Smooth muscle cell (in vitro differentiated cells): ENCODE measurements at regions not wholly inside any gene's neighbourhood (a gene's known extent, or its start where the extent isn't known, plus 50 kb on each side); places are given as distances from the start of the nearest gene placed in this dataset.

Experiments
- DNase-seq: peaks from one replicate; lab custom pipeline; 2025; ENCODE audit not compliant: unreplicated experiment; lab: John Stamatoyannopoulos, UW
- H2AFZ ChIP-seq: fragments of 200-600 bp; sonication (generic); 2 replicates; pipeline ENCODE4 v1.6.0; 2016; ENCODE audit warnings: antibody characterized with exemption, low read depth, mild to moderate bottlenecking
- H3F3A ChIP-seq: fragments of 200-600 bp; sonication (generic); 2 replicates; pipeline ENCODE4 v1.6.0; 2017; ENCODE audit warnings: antibody characterized with exemption, low read depth
- H3K27ac ChIP-seq: fragments of 200-600 bp; sonication (generic); 2 replicates; pipeline ENCODE4 v1.5.1; 2016; ENCODE audit warnings: low read depth, mild to moderate bottlenecking
- H3K27me3 ChIP-seq: fragments of 200-600 bp; sonication (generic); 2 replicates; pipeline ENCODE4 v1.6.1; 2016; ENCODE audit warnings: low read depth, mild to moderate bottlenecking
- H3K36me3 ChIP-seq: fragments of 200-600 bp; sonication (generic); 2 replicates; pipeline ENCODE4 v1.5.1; 2016; ENCODE audit warnings: low read depth
- H3K4me1 ChIP-seq: fragments of 200-600 bp; sonication (generic); 2 replicates; pipeline ENCODE4 v1.5.1; 2016; ENCODE audit warnings: low read depth
- H3K4me2 ChIP-seq: fragments of 200-600 bp; sonication (generic); 2 replicates; pipeline ENCODE4 v1.6.0; 2016; ENCODE audit warnings: mild to moderate bottlenecking
- H3K4me3 ChIP-seq: fragments of 200-600 bp; sonication (generic); 2 replicates; pipeline ENCODE4 v1.5.1; 2016; ENCODE audit warnings: mild to moderate bottlenecking
- H3K79me2 ChIP-seq: fragments of 200-600 bp; sonication (generic); 2 replicates; pipeline ENCODE4 v1.6.0; 2016; ENCODE audit warnings: low read depth, mild to moderate bottlenecking
- H3K9ac ChIP-seq: fragments of 200-600 bp; sonication (generic); 2 replicates; pipeline ENCODE4 v1.6.0; 2016; ENCODE audit warnings: low read depth
- H3K9me3 ChIP-seq: fragments of 200-600 bp; sonication (generic); replicated peaks from 2 replicates; pipeline ENCODE4 v1.5.1; 2016; ENCODE audit warnings: low read depth
- H4K20me1 ChIP-seq: fragments of 200-600 bp; sonication (generic); 2 replicates; pipeline ENCODE4 v1.6.0; 2016; ENCODE audit warnings: low read depth
- WGBS: methylation state at CpG from one replicate; pipeline ENCODE4 v1.1.7; 2016; ENCODE audit warnings: low lambda C conversion rate; 5-methylcytosine and 5-hydroxymethylcytosine counted together
- TF ChIP-seq, protein P1 (sequence below): fragments of 200-600 bp; sonication (generic); IDR thresholded peaks from 2 replicates; pipeline ENCODE4 v1.5.1; 2017; ENCODE audit warnings: borderline replicate concordance, mild to moderate bottlenecking, antibody characterized with exemption; ENCODE audit not compliant: insufficient read depth, poor library complexity, severe bottlenecking

DNA sequence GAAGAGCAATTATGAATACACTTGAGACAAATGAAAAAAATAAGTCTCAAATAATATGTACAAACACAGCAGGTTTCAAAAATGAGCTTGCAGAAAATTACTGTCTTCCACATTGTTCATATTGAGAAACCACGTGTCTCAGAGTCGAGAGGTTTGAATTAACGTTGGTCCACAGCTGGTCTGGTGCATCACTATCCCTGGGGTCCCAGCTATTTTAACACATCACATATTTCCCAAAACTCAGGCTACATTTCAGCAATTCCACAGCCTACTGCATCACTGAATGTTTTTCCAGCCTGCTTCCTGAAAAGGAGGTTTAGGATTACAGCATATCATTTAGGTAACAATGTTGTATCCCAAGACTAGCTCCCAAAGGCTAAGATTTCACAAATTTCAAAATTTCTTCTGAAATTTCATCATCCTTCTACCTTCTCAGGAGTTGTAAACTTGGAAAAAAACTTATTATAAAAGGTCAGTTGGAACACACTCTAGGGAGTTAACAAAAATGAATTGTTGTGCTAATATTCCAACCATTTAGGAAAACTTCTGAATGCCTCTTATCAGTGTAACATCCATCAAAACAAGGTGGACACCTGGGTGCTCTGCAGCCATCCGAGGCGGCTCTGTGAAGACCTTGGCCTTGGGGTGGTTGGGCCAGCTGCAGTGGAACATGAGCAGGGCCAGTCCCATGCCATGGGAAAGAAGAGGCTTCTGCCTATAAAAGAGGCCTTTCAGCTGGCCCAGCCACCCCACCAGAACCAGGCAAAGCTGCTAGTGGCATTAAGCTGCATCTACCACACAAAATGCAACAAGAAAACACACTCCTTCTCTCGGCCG, 198.1 kb upstream of the RBBP8 start:
- no peaks in the 10 kb centered on the region for H3K4me1 ChIP-seq
- H3K9ac ChIP-seq = no peak overlapping the region
- no peaks in the 10 kb centered on the region for H3F3A ChIP-seq
- no peak for DNase-seq
- H3K4me3 ChIP-seq = no peak overlapping the region
- H3K79me2 ChIP-seq = no peaks in the 10 kb centered on the region
- no peak overlapping the region for H3K27ac ChIP-seq
- H3K9me3 ChIP-seq = no peaks in the 10 kb centered on the region
- WGBS = 91% methylated on average over 7 of the region's 7 CpGs
- H3K4me2 ChIP-seq = no peak overlapping the region
- no peak overlapping the region for H2AFZ ChIP-seq
- H3K36me3 ChIP-seq = no peaks in the 10 kb centered on the region
- no peaks in the 10 kb centered on the region for H3K27me3 ChIP-seq
- TF ChIP-seq, protein P1, sequence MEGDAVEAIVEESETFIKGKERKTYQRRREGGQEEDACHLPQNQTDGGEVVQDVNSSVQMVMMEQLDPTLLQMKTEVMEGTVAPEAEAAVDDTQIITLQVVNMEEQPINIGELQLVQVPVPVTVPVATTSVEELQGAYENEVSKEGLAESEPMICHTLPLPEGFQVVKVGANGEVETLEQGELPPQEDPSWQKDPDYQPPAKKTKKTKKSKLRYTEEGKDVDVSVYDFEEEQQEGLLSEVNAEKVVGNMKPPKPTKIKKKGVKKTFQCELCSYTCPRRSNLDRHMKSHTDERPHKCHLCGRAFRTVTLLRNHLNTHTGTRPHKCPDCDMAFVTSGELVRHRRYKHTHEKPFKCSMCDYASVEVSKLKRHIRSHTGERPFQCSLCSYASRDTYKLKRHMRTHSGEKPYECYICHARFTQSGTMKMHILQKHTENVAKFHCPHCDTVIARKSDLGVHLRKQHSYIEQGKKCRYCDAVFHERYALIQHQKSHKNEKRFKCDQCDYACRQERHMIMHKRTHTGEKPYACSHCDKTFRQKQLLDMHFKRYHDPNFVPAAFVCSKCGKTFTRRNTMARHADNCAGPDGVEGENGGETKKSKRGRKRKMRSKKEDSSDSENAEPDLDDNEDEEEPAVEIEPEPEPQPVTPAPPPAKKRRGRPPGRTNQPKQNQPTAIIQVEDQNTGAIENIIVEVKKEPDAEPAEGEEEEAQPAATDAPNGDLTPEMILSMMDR = no peak
- H4K20me1 ChIP-seq = no peaks in the 10 kb centered on the region

DNA sequence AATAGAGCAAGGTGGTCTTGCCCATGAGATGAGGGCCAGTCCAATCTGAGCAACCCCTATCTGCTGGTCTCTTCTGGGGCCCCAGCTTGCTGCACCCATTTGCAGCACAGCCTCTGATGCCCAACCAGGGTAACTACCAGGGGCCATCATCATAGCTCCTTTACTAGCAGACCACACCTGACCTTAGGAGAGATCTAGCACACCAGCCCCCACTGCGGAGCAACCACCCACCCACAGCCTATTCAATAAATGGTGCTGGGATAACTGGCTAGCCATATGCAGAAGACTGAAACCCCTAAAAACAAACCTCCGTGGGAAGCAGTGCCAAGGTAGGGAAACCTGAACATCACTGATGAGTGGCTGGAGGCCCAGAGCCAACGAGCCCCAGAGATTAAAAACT, 196.1 kb upstream of the RBBP8 start:
- 88% methylated on average over 3 of the region's 3 CpGs for WGBS
- no peaks in the 10 kb centered on the region for H4K20me1 ChIP-seq
- H3K4me3 ChIP-seq = no peak overlapping the region
- H3K27me3 ChIP-seq = no peaks in the 10 kb centered on the region
- H3K9ac ChIP-seq = no peak overlapping the region
- no peak overlapping the region for H3K27ac ChIP-seq
- no peaks in the 10 kb centered on the region for H3K9me3 ChIP-seq
- no peak for DNase-seq
- H3K4me1 ChIP-seq = no peaks in the 10 kb centered on the region
- no peaks in the 10 kb centered on the region for H3F3A ChIP-seq
- TF ChIP-seq, protein P1 = no peak
- no peaks in the 10 kb centered on the region for H3K36me3 ChIP-seq
- no peak overlapping the region for H3K4me2 ChIP-seq
- no peak overlapping the region for H2AFZ ChIP-seq
- H3K79me2 ChIP-seq = no peaks in the 10 kb centered on the region

DNA sequence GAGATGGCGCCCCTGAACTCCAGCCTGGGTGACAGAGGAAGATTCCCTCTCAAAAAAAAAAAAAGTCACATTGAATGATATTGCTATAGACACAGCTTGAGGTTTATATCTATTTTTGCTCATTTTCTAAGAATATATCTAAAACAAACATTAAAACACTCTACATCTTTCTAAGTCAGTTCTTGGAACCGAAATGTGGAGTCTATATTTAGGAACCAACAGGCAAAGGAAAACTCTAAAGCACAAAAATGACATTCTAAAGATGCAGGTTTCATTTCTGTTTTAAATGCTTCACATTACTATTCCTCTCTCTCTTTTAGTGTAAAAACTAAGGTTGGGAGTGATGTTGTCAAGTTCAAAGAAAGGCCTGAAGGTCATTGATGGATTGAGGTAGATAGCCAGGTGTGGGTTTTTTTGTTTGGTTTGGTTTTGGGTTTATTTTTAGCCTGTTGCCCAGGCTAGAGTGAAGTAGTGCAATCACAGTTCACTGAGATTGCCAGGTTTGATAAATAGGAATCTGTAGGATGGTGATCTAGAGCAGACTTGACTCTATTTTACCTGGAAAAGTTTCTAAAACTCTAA, 194.0 kb upstream of the RBBP8 start:
- Histone ChIP-seq H3F3A (no peaks in the 10 kb centered on the region), H3K79me2 (no peaks in the 10 kb centered on the region), H3K27me3 (no peaks in the 10 kb centered on the region), H3K4me2 (no peak overlapping the region), H3K9ac (no peak overlapping the region), H3K4me3 (no peak overlapping the region), H4K20me1 (no peaks in the 10 kb centered on the region), H3K36me3 (no peaks in the 10 kb centered on the region), H3K27ac (no peak overlapping the region), H2AFZ (no peak overlapping the region), H3K4me1 (no peaks in the 10 kb centered on the region), H3K9me3 (no peaks in the 10 kb centered on the region)
- 95% methylated on average over 2 of the region's 2 CpGs for WGBS
- DNase-seq = no peak
- TF ChIP-seq, protein P1 = no peak
